GM21825 (cell line): ENCODE measurements at regions not wholly inside any gene's neighbourhood (a gene's known extent, or its start where the extent isn't known, plus 50 kb on each side); places are given as distances from the start of the nearest gene placed in this dataset.
"Not testable (repeated sequence)": the region's sequence is repeated elsewhere in the genome, so short reads cannot be mapped to it uniquely, and the experiment has no call there.

Experiments
- ATAC-seq: cut with Tn5 transposase; IDR thresholded peaks from one replicate; pipeline ENCODE4 v1.9.1; 2021; ENCODE audit warnings: mild to moderate bottlenecking, moderate library complexity; ENCODE audit not compliant: unreplicated experiment

DNA sequence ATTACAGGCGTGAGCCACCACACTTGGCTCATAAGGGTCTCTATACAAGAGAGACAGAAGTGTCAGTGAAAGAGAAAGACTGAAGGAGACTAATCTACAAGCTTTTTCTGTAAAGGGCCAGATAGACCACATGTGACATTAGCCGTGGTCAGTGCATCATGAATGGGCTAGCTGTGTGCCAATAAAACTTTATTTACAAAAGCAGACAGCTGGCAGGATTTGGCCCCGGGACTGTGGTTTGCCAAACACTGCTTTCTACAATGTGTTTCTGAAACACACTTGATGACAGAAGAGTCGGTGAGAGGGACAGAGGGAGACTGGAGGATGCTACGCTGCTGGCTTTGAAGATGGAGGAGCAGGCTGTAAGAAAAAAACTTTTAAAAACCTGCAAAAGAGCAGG lies 285.4 kb downstream of the TFAP2C start:
- no peak for ATAC-seq

DNA sequence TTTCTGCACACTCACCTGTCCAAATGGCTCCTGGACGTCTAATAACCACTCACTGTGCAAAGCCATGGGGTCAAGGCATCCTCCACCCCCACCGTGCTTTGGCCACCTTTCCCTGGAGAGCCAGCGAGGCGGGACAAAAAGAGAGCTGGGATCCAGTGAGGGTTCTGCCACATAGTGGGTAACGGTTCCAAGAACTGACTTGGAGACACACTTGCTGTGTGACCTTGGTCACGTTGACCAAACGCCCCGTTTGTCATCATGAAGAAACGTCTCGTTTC lies 287.2 kb downstream of the TFAP2C start:
- ATAC-seq, result no peak

DNA sequence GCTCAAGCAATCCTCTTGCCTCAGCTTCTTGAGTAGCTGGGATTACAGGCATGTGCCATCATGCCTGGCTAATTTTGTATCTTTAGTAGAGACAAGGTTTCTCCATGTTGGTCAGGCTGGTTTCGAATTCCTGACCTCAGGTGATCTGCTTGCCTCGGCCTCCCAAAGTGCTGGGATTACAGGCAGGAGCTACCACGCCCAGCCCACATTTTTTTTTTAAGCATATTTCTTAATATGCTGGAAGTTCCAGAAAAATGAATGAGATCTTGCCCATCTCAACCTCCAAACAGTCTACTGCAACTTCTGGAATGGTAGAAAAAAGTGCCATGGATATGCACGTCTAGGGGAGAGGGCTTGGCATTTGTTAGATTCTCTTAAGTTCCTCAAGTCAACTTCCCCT lies 290.9 kb downstream of the TFAP2C start:
- not testable (repeated sequence) for ATAC-seq

DNA sequence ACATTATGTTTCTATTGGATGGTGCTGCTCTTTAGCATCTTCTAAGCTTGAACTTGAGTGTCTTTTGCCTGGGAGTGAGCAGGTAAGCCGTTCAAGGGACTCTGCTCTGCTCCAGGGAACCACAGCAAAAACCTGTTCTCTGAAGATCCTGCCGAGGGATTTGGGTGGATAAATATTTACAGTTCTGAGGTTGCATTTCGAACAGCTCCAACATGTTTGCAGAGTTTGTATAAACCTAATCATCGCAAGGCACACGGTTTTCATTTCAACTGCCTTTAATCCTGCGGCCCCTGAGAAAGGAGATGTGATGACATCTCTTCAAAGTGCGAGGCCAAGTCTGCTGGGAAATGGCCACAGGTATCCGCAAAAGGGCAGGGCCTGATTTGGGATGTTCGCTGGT lies 293.4 kb downstream of the TFAP2C start:
- ATAC-seq, result no peak

DNA sequence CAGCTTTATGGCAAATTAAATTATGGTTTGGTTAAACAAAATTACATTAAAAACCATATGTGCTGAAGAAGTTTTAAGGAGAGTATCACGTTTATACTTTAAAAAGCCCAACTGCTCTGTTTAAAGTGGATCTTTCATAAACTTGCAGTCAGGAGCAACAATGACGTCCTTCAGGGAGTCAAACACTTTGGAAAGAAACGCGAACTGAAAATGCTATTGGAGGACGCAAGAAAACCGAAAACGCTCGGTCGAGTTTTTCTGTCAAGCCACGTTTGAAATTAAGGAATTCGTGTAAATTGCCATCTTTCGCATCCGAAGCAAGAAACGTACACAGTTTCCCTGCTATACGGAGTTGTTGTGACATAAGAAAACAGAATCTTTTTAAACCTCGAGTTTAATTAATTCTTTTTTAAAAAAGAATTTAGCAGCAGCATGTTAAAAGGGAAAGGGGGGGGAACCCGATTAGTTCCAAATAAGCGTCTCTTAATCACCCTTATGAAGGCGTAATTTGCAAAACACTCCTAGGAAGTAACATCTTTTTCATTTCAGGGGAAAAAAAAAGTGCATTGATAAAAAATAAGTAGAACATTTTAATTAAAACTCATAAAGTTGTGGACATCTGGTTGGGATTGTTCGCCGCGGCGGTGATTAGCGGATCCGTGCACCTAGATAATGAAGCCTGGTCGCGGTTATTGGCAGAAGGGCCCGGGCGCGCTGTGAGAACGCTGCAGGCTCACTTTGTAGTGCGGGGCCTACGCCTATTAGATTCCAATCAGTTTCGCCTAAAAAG lies 295.4 kb downstream of the TFAP2C start:
- ATAC-seq, result no peak

DNA sequence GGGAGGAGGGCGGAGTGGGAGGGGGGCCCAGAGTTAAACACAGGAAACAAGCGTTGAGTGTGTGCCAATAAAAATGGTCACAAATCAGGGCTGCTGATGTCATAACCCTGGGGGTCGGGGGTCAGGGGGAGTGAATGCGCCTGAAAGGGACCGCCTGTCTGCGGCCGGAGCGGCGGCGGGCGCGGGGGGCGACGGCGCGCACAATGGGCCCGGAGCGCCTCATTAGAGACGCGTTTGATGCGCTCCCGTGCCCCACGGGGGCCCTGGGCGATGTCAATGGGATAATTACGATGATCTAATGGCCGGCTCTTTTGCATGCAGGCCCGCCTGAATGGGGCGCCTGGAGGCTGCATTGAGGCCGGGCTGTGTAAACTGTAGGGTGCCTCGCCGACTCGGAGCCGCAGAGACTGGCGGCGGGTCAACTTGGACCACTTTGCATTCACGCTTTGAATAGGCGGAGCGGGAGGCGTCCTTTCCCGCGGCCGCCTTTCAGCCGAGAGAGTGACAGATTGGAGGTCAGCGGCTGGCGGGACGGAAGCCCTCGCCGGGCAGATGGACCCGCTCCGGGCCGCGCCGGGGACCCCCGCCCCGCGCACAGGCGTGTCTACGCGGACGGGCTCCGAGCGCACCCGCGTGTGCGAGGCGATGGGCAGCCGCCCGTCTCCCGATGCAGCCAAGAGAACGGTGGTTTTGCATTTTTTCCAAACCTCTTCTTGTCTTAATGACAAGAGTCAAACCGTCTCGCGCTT lies 296.1 kb downstream of the TFAP2C start:
- ATAC-seq, result no peak

DNA sequence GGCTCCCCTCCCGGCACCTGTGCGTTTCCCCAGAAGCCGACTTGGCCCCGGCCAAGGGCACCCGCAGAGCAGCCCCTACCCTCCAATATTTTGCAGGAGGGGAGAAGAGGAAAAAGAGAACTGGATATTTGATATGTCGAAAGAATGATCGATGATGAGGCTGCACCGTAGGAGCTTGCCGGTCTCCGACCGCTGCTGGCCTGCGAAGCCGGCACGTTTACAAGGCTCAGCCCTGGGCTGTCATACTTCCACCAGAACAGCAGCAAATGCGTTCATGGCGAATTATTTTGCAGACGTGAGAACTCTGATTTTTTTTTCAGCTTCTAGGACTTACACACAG lies 296.7 kb downstream of the TFAP2C start:
- ATAC-seq, result no peak

DNA sequence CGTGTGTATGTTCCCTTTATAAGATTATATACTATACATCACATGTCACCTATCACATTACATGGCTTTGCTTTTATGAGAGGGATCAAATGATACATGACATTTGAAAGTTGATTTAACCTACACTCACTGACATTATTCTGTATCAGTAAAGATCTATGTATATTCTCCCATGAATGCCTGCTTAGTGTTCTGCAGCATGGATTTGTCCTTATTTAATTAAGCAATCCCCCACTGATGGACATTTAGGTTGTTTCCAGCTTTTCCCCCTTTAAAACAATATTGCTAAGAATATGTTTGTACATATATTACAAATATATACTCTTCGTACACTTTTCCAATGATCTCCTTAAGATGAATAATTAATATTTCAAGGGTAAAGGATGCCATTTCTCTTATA lies 297.4 kb downstream of the TFAP2C start:
- ATAC-seq, result no peak

DNA sequence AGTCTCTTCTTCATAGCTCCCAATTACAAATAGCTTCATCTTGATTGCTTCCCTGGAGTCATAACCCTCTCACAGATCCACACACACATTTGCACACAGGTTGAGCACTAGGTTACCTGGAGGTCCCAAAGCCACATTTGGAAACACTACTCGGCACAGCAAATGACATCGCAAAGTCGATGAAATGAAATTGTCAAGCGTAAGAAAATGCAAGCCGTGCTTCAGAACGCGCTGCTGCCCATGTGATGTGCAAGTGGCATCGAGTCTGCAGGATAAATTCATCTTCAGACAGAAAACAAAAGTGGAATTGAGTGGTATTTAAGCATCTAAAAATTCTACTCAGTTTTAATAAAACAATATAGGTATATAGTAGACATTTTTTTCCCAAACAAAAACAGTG lies 298.0 kb downstream of the TFAP2C start:
- ATAC-seq, result no peak

DNA sequence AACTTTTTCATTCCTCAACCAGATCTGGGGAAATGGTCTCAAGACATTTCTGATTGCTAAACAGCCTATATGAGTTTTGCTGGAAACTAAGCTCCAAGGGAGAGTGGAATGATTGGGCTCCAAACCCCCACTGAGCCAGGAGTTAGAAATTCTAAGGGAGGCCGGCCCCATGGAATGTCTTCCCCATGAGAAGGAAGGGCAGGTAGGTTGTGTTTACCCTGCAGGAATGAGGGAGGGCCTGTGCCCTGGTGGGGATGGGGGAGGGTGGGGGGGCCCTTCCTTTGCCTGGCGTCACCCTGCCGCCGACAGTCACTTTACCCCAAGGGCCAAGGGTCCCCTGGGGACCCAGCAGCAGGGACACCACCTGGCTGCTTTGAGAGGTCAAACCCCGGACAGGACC lies 298.9 kb downstream of the TFAP2C start:
- ATAC-seq, result no peak

DNA sequence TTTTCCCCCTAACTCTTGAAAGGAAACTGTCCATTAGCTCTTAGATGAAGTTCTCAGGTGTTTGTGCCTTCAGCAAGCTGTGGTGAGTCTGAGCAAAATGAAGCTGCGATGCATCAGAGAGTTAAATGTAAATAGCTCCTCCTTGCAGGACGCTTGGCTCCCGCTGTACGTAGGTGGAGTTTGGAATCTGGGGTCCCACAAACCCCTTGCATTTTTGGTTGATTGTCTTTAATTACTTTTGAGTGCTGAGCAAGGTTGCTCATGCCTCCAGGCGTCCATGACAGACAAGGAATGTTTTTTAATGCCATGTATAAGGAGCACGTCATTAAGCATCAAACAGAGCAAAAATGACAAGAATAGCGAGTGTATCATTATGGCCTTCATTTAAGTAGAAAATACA lies 300.5 kb downstream of the TFAP2C start:
- no peak for ATAC-seq

DNA sequence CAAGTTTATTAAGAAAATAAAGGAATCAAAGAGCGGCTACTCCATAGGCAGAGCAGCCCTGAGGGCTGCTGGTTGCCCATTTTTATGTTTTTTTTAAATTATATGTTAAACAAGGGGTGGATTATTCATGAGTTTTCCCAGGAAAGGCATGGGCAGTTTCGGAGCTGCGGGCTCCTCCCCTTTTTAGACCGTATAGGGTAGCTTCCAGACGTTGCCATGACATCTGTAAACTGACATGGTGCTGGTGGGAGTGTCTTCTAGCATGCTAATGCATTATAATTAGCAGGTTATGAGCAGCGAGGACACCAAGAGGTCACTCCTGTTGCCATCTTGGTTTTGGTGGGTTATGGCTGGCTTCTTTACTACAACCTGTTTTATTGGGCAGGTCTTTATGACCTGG lies 301.8 kb downstream of the TFAP2C start:
- ATAC-seq, result no peak

DNA sequence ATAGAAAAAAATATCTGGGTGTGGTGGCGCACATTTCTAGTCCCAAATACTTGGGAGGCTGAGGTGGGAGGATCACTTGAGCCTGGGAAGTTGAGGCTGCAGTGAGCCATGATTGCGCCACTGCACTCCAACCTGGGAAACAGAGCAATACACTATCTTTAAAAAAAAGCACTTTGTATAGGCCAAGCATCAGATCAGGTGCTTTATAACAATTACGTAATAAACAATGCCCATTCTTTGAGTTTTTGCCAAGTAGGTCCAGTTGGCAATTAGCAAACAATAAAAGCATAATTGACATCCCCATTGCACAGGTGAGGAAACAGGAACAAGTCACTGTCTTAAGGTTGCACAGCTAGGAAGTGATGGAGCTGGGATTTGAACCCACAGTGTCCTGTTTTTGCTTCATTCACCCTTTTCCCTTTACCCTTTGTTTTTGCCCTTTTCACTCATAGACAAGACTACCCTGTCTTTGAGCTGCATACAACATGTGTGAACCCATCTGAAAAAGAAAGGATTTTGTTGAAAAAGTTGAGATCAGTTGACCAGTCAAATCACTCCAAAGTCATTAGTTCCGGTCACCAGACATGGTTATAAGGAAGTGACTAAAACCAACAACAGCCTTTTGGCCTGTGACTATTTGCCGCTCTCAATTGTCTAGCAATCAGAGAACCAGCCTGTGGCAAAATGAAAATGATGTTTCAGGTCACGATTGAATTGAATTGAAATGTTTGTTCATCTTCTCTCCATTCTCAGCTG lies 303.6 kb downstream of the TFAP2C start:
- ATAC-seq, result no peak

DNA sequence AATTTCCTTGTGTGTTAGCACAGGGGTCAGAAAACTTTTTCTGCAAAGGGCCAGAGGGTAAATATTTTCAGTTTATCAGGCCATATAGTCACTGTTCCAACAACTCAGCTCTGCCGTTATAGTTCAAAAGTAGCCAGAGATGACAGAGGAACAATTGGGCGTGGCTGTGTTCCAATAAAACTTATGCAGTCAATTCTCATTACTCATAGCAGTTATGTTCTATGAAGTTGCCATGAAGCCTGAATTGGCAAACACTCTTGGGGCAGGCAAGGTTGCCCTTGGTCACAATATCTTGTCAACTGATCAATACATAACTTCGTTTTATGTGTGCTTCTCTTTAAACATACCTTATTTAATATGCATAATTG lies 304.2 kb downstream of the TFAP2C start:
- no peak for ATAC-seq

DNA sequence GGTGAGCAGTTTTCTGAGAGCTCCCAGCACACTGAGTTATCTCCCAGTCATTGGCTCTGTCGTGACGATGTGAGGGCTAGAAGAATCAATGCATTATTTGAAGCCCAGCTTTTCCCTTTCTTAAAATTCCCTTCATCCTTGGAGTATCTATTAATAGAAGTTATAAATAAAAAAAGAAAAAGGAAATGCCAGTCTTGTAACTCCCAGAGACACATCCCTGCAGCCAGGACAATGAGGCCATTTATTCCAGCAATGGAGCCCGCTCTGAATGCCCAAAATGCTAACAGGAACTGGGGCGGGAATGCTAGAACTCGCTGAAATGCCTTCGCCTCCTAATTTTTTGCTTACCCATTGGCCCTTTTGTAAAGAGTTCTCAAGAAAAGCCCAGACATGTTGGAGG lies 305.8 kb downstream of the TFAP2C start:
- ATAC-seq, result no peak

DNA sequence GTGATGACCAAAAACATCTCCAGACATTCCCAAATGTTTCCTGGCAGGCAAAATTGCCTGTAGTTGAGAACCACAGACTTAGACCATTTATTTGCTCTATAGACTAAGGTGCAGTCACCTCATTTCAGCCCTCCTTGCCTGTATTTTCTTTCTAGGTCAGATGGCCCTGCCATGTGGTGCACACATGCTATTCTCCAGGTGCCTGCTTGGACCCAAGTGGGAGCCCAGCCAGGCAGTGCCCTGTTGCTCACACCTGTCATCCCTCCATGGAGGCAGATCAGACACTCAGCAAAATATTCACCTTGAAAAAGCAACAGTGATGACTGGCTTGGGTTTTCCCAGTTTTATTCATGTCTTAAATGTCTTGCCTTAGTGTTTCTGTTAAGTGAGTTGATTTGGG lies 311.4 kb downstream of the TFAP2C start:
- no peak for ATAC-seq

DNA sequence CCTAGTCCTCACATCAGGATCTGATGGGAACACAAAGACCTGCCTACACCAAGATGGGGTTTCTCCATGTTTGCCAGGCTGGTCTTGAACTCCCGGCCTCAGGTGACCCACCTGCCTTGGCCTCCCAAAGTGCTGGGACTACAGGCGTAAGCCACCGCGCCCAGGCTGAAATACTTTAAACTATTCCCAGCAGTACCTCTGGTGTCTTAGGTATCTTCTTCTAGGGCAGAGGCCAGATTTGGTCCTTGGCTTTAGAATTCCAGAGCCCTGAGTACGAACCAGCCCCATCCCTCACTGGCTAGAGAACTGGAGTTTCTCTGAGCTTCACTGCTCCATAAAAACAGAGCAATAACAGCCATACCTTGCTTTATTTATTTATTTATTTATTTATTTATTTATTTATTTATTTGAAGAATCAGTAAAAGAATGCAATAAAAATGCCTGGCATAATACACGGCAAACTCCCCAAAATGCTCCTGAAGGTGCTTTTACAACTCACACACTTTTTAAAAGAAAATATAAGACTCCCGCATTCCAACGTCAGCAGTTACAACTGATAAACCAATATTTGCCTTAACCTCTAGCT lies 312.1 kb downstream of the TFAP2C start:
- ATAC-seq, result no peak

DNA sequence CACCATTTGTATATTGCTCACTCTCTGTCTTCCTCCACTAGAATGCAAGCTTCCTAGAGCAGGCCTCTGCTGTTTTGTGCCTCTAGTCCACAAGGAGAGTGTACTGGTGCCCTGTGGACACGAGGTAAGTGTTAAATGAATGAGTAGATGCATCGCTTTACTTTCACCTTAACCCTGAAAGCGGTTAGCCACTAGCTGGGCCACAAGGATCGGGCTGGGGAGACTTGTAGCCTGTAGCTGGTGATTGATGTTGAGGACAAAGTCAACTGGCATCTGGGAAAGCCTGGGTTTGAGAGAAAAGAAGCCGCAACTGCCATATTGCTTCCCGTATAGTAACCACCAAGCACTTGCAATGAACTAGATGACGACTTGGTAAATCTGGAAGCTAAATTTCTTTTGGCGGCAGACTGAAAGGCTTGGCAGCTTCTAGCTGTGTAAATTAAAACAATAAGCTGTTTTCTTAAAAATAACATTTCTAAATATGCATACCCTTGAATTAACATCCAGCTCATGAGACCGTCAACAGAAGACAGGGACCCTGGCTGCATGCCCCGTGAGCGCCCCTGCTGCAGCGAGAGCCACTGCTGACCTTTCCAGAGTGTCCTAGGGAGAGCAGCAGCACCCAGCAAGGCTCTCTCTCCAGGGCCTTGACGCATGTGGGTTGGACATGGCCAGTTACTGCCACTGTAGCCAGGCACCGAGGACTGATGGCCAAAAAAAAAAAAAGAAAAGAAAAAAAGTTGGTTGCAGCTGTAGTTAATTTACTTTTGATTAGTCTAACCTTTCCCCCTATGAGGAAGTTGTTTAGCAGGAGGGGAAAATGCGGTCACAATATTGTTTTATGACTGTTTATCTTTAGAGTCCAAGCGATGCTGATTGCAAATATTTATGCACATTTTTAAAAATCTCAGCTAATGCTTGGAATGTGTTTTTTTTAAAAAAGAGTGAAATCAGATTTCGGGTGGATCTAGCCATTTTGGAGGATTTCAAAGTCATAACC lies 315.1 kb downstream of the TFAP2C start:
- no peak for ATAC-seq

DNA sequence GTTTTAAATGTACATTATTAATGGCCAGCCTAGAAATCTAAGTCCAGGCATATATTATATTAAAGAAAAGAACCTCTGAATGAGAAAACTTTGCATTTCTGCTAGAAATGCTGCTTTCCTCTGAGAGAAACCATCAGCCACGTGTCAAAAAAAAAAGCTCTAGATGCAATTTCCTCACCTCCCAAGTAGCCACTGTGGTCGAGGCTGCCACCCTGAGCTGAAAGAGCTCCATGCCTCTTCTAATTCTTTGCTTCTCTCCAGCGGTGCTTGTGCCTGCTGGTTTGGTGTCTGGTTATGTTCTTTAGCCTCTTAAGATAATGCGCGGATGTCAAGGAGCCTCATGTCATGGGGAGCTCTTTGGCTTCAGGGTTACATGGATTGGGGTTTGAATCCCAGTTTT lies 316.0 kb downstream of the TFAP2C start:
- no peak for ATAC-seq

DNA sequence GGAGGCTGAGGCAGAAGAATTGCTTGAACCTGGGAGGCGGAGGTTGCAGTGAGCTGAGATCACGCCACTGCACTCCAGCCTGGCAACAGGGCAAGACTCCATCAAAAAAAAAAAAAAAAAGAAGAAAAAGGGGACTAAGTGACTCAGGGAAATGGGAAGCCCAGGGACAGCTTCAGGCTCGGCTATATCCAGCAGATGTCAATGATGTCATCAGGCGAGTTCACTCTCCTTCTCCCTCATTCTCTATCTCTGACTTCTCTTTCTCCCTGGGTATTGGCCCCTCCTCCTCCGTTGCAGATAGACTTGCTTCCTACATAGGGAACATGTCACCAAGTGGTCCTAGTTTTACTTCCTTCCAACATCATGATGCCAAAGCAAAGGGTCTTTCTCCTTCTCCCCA lies 316.8 kb downstream of the TFAP2C start:
- no peak for ATAC-seq

DNA sequence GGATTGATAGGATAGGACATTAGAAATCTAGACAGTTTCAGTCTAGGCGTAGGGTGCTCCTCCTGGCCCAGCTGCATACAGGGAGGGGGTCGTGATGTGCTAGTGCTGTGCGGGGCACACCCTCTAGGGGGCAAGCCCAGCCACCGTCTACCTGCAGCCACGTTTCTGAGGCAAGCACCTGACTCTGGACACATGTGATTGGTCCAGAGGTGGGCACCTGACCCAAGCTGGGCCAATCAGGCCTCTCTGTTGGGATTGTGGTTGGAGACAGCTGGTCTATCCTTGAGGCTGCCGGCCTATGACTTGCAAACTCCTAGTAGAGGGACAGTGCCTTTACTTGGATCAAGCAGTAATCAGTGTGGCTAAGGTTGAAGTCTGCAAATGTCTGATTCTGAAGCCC lies 317.1 kb downstream of the BMP7 start:
- ATAC-seq, result no peak
